ENCODE measurements at regions not wholly inside any gene's neighbourhood (a gene's known extent, or its start where the extent isn't known, plus 50 kb on each side); places are given as distances from the start of the nearest gene placed in this dataset.

GRCh38 chr7:31443457-31443856, 70.4 kb upstream of the ITPRID1 start:
- TF ChIP-seq CTCF (IDR thresholded peaks at IDR 0.05; ENCODE audit: unreplicated experiment in 3 of 3) = peak; percentile 73 to 83 (median 78)
- Mint-ChIP-seq H3K9me3 (no peaks in the 10 kb centered on the region), H3K4me1 (no peaks in the 10 kb centered on the region), H3K27me3 (ENCODE audit: low read depth) (no peaks in the 10 kb centered on the region), H3K36me3 (ENCODE audit: low read depth) (no peaks in the 10 kb centered on the region), H3K4me3 (no peak overlapping the region), H3K27ac (no peak overlapping the region)

- no peak overlapping the region for H3K4me3 Mint-ChIP-seq
- no peak overlapping the region for H3K27ac Mint-ChIP-seq
These were observed 69.7 kb upstream of the ITPRID1 start for GRCh38 chr7:31444196-31444595.

GRCh38 chr7:31445686-31446355, 68.1 kb upstream of the ITPRID1 start:
- H3K4me3 Mint-ChIP-seq = no peak overlapping the region
- TF ChIP-seq CTCF (IDR thresholded peaks at IDR 0.05; ENCODE audit: unreplicated experiment in 3 of 3) = no peak
- H3K9me3 Mint-ChIP-seq = no peaks in the 10 kb centered on the region
- no peak overlapping the region for H3K27ac Mint-ChIP-seq
- H3K36me3 Mint-ChIP-seq (ENCODE audit: low read depth) = no peaks in the 10 kb centered on the region
- peaks cover 4% of the 10 kb centered on the region for H3K27me3 Mint-ChIP-seq (ENCODE audit: low read depth)
- H3K4me1 Mint-ChIP-seq = no peaks in the 10 kb centered on the region

More at GRCh38 chr7:31444196-31444595, 69.7 kb upstream of the ITPRID1 start:
- no peaks in the 10 kb centered on the region for H3K27me3 Mint-ChIP-seq (ENCODE audit: low read depth)
- no peaks in the 10 kb centered on the region for H3K36me3 Mint-ChIP-seq (ENCODE audit: low read depth)
- H3K4me1 Mint-ChIP-seq = no peaks in the 10 kb centered on the region
- no peak for TF ChIP-seq CTCF (IDR thresholded peaks at IDR 0.05; ENCODE audit: unreplicated experiment in 3 of 3)
- H3K9me3 Mint-ChIP-seq = no peaks in the 10 kb centered on the region

- H3K27ac Mint-ChIP-seq = no peak overlapping the region
- H3K4me1 Mint-ChIP-seq = no peaks in the 10 kb centered on the region
- no peak overlapping the region for H3K4me3 Mint-ChIP-seq
- no peak for TF ChIP-seq CTCF (IDR thresholded peaks at IDR 0.05; ENCODE audit: unreplicated experiment in 3 of 3)
- no peaks in the 10 kb centered on the region for H3K36me3 Mint-ChIP-seq (ENCODE audit: low read depth)
- H3K9me3 Mint-ChIP-seq = no peaks in the 10 kb centered on the region
- H3K27me3 Mint-ChIP-seq (ENCODE audit: low read depth) = peaks cover 4% of the 10 kb centered on the region
These were observed 65.2 kb upstream of the ITPRID1 start for GRCh38 chr7:31448649-31449048.

GRCh38 chr7:31455844-31456243, 58.0 kb upstream of the ITPRID1 start:
- Mint-ChIP-seq H3K4me1 (no peaks in the 10 kb centered on the region), H3K9me3 (no peaks in the 10 kb centered on the region), H3K4me3 (no peak overlapping the region), H3K27me3 (ENCODE audit: low read depth) (no peaks in the 10 kb centered on the region), H3K36me3 (ENCODE audit: low read depth) (no peaks in the 10 kb centered on the region), H3K27ac (no peak overlapping the region)
- no peak for TF ChIP-seq CTCF (IDR thresholded peaks at IDR 0.05; ENCODE audit: unreplicated experiment in 3 of 3)
